GM12891 (cell line): ENCODE measurements at regions not wholly inside any gene's neighbourhood (a gene's known extent, or its start where the extent isn't known, plus 50 kb on each side); places are given as distances from the start of the nearest gene placed in this dataset.

ENCODE experiments used
- POLR2A ChIP-seq: IDR thresholded peaks from 2 replicates; pipeline ENCODE4 v1.6.1; 2011; ENCODE audit warnings: low read depth, low read length, control low read depth
- POLR2AphosphoS5 ChIP-seq: IDR thresholded peaks from 2 replicates; pipeline ENCODE4 v1.6.1; 2011; ENCODE audit warnings: low read depth, low read length, control low read depth
- POU2F2 ChIP-seq: IDR thresholded peaks from 2 replicates; pipeline ENCODE4 v1.6.1; 2011; ENCODE audit warnings: low read depth, mild to moderate bottlenecking, control low read depth, low read length, moderate library complexity
- TAF1 ChIP-seq: IDR thresholded peaks from 2 replicates; pipeline ENCODE4 v1.6.1; 2011; ENCODE audit warnings: low read depth, low read length, control low read depth

DNA sequence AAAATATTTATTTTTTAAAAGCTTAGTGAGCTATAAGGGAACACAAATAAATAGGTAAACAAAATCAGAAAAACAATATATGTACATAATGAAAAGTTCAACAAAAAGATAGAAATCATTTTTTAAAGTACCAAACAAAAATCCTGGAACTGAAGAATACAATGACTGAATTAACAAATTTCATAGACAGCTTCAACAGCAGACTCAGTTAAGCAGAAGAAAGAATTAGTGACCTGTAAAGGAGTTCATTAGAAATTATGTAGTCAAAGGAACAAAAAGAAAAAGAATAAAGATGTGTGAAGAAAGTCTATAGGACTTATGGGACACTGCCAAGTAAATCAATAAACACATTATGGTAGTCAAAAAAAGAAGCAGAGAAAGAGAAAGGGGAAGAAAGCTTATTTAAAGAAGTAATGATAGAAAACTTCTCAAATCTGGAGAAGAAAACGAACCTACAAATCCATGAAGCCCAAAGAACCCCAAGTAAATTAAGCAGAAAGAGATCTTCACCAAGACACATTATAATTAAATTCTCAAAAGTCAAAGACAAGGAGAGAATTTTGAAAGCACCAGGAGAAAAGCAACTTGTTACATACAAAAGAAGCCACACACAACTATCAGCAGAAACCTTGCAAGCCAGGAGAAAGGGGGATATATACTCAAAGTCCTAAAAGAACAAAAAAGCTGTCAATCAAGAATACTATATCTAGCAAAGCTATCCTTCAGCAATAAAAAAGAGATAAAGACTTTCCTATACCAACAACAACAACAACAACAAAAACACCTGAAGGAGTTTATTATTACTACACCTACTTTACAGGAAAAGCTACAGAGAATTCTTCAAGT is 338.9 kb downstream of the PTTG2 start:
- no peak for TF ChIP-seq POLR2A
- no peak for TF ChIP-seq POLR2AphosphoS5
- TF ChIP-seq POU2F2 = no peak
- TF ChIP-seq TAF1 = no peak
